Stimulated activated CD8-positive, alpha-beta memory T cell treated with anti-CD3 and anti-CD28 coated beads, Interleukin-4, amount 100 ng/mL, for 48 hours (primary cell): ENCODE measurements at regions not wholly inside any gene's neighbourhood (a gene's known extent, or its start where the extent isn't known, plus 50 kb on each side); places are given as distances from the start of the nearest gene placed in this dataset.
"Not testable (repeated sequence)": the region's sequence is repeated elsewhere in the genome, so short reads cannot be mapped to it uniquely, and the experiment has no call there.

Source experiments
- DNase-seq: peaks from one replicate; pipeline ENCODE4 v3.0.0-alpha.2; 2020

DNA sequence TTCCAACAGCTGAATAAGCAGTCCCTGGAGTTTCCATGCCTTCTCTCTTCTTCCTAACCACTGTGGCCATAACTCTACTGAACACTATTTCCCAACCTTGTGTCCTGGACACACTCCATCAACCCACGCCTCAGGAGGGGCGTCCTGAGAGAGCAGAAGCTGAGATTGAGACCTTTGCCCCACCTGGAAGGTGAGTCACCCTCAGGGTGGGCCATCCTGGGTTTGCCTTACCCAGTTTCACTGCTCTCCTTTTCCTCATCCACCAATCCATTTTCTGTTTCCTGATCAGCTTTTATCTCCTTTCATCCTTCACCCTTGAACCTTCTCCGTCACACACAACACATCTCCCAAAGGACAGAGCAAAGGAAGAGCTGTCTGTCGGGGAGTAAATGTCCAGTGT lies 91.4 kb downstream of the TMEM130 start:
- no peak for DNase-seq

DNA sequence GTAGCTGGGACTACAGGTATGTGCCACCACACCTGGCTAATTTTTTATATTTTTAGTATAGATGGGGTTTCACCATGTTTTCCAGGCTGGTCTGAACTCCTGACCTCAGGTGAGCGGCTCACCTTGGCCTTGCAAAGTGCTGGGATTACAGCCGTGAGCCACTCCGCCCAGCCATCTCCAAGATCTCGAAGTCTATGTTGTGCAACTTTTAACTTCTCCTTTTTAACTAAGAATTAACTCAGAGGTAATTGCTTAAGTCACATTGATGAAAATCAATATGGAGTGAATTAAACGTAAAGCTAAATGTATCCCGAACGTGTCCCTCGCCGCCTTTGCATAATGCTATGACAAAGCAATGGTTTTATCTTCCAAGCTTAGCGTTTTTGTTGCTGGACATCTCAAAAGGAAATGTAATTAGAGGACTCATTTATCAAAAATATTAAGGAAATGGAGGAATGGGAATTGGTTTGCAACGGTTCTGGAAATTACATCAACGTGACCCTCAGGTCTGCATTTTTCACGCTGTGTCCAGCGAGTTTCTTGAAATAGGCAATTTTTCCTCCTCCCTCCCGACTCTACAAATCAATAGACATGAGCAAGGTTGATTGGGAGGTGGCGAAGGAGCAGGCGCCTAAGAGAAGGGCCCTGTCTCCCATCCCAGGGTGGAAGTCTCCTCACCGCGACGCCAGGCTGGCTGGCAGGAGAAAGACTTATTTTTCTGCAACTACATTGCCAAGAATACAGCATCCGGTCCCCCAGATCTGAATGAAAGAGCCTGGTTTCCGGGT lies 89.8 kb downstream of the TMEM130 start:
- no peak for DNase-seq

DNA sequence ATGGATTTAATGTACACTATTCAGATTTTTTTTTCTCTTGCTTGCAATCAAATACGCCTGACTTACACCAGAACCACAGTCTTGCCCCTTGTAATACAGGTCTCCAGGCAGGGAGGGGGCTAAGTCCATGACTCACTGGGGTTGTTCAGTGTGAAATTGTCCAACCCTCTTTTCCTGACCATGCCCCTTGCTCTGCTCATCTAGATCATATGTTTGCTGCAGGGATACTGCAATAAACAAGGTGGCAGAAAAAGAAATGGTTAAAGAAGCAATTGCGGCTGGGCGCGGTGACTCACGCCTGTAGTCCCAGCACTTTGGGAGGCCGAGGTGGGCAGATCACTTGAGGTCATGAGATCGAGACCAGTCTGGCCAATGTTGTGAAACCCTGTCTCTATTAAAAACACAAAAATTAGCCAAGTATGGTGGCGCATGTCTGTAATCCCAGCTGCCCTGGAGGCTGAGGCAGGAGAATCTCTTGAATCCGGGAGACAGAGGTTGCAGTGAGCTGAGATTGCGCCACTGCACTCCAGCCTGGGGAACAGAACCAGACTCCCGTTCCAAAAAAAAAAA lies 85.5 kb downstream of the TMEM130 start:
- no peak for DNase-seq

DNA sequence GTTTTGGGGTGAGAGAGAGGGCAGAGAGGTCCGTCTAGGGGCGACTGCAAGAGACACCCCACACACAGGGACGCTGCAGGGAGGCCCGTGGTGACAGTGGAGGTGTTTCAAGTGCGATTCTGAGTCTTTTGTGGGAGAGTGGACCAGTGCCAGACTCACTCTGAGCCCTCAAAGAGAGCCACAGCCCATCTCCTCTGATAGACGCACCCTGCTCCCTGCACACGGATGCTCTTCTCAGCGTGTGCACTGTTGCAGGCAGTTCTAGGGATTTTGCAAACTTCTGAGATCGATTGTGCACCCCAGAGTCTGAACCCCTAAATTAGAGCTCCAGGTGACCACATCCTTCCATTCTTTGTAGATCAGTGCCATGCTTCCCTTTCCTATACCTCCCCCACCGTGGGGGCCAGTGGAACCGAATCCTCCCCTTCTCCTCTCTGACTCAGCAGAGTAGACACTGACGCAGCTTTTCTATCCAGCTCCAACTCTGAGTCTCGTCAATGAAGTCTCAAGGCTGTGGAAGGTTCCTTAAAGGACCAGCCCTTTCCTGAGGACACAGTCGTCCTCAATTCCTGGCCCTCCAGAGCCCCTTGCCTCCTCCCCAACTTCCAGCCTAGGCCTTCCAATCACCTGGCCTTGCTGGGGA lies 83.8 kb downstream of the TMEM130 start:
- no peak for DNase-seq

DNA sequence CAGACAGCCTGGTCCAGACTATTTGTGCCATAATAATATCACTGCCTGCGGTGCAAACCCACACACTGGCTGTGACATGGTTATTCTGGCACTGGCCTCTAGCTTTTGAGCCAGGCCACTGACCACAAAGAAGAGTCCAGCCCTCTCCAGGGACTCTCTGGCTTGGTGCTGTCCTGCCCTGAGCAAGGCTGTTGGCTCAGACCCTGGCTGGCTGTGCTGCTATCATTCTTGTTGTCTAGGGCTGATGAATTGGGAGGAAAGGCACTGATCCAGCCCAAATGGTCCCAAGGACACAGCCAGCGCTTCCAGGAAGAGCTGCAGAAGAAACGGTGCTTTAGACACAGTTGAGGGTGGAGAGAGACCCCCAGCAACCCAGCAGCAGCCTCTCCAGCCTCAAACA lies 80.8 kb downstream of the TMEM130 start:
- DNase-seq: no peak

DNA sequence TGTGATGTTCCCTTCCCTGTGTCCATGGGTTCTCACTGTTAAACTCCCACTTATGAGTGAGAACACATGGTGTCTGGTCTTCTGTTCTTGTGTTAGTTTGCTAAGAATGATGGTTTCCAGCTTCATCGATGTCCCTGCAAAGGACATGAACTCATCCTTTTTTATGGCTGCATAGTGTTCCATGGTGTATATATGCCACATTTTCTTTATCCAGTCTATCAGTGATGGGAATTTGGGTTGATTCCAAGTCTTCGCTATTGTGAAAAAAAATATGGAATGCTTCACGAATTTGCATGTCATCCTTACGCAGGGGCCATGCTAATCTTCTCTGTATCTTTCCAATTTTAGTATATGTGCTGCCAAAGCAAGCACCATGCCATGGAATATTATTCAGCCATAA lies 75.4 kb downstream of the TMEM130 start:
- DNase-seq: not testable (repeated sequence)

DNA sequence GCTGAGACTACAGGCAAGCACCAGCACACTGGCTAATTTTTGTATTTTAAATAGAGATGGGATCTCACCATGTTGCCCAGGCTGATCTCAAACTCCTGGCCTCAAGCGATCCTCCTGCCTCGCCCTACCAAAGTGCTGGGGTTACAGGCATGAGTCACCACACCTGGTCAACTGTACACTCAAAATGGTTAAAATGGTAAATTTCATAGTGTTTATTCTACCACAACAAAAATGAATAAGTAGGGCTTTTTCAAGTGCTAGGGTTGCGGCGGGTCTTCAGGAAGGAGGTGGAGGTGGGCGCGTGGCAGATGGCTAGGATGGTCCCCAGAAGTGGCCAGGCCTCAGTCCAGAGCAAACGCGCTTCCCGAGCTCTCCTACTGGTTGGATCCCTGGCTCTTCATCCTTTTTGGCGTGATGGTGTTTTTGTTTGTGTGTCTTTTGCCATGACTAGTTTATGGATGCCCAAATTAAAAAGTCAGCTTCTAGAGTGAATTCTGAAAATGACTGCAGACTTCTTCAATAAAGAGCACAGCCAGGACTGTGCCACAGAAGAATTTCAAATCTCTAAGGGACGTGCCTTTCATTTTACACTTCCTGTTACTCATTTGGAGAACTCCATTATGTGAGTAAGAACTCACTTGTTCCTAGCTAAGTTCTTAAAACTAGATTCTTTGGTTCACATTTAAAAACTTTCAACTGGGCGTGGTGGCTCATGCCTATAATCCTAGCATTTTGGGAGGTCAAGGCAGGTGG lies 73.9 kb downstream of the TMEM130 start:
- no peak for DNase-seq
